Lower leg skin (tissue), 3 donors: ENCODE measurements at regions not wholly inside any gene's neighbourhood (a gene's known extent, or its start where the extent isn't known, plus 50 kb on each side); places are given as distances from the start of the nearest gene placed in this dataset.

Experiments
- CTCF ChIP-seq, 3 donors: fragments of 450-650 bp; IDR thresholded peaks; one replicate each; pipeline ENCODE4 v1.5.1; 2016; ENCODE audit warnings: antibody characterized with exemption in 3 of 3, mild to moderate bottlenecking in 3 of 3, moderate library complexity in 2 of 3
- POLR2A ChIP-seq, 2 donors: fragments of 450-650 bp; IDR thresholded peaks; one replicate each; pipeline ENCODE4 v1.6.1; 2016 to 2017; ENCODE audit warnings: antibody characterized with exemption in 2 of 2, mild to moderate bottlenecking in 1 of 2, moderate library complexity in 1 of 2

- TF ChIP-seq POLR2A (IDR thresholded peaks at IDR 0.05) (no peak), CTCF (IDR thresholded peaks at IDR 0.05) (no peak)
Measured at GRCh38 chr10:10797513-10797912, 220.2 kb upstream of the CELF2 start.
